HEK293 (cell line): ENCODE measurements at regions not wholly inside any gene's neighbourhood (a gene's known extent, or its start where the extent isn't known, plus 50 kb on each side); places are given as distances from the start of the nearest gene placed in this dataset.

Experiments
- ATF2 ChIP-seq: fragments of 450-650 bp; formaldehyde crosslinking; IDR thresholded peaks from 2 replicates; pipeline ENCODE4 v1.5.1; 2016; ENCODE audit warnings: missing biosample characterization, missing genetic modification characterization, low read depth
- CTCF ChIP-seq: fragments of 450-650 bp; formaldehyde crosslinking; IDR thresholded peaks from 2 replicates; pipeline ENCODE4 v1.5.1; 2016; ENCODE audit warnings: missing biosample characterization, missing genetic modification characterization
- ELK4 ChIP-seq: IDR thresholded peaks from 2 replicates; pipeline ENCODE4 v1.6.1; 2011; ENCODE audit warnings: mild to moderate bottlenecking, low read depth, low read length, borderline replicate concordance
- HOXD13 ChIP-seq: sonication (generic); formaldehyde crosslinking; IDR thresholded peaks from 2 replicates; pipeline ENCODE4 v1.8.0; 2022; ENCODE audit warnings: missing genetic modification reagents, borderline replicate concordance
- SP2 ChIP-seq: fragments of 450-650 bp; formaldehyde crosslinking; IDR thresholded peaks from 2 replicates; pipeline ENCODE4 v1.5.1; 2016; ENCODE audit warnings: missing biosample characterization, missing genetic modification characterization
- ZNF138 ChIP-seq: fragments of 450-650 bp; formaldehyde crosslinking; IDR thresholded peaks from 2 replicates; pipeline ENCODE4 v1.5.1; 2016; ENCODE audit warnings: missing biosample characterization, missing genetic modification characterization, borderline replicate concordance
- ZNF777 ChIP-seq: fragments of 450-650 bp; formaldehyde crosslinking; IDR thresholded peaks from 2 replicates; pipeline ENCODE4 v1.5.1; 2017; ENCODE audit warnings: missing biosample characterization, missing genetic modification characterization, borderline replicate concordance

GRCh38 chr5:33257807-33258429 is 182.8 kb upstream of the TARS1 start:
- no peak for TF ChIP-seq ELK4
- no peak for TF ChIP-seq SP2 (tag by site-specific recombination)
- no peak for TF ChIP-seq HOXD13
- peak; percentile 42; the same call in 1 of the 2 replicates for TF ChIP-seq CTCF
- no peak for TF ChIP-seq ZNF777 (tag by site-specific recombination)
- no peak for TF ChIP-seq ATF2 (tag by site-specific recombination)
- no peak for TF ChIP-seq ZNF138 (tag by site-specific recombination)
